CD14-positive monocyte (primary cell): ENCODE measurements at regions not wholly inside any gene's neighbourhood (a gene's known extent, or its start where the extent isn't known, plus 50 kb on each side); places are given as distances from the start of the nearest gene placed in this dataset.
"Not testable (repeated sequence)": the region's sequence is repeated elsewhere in the genome, so short reads cannot be mapped to it uniquely, and the experiment has no call there.

Experiments used
- DNase-seq, 3 donors: peaks; one replicate each; pipeline ENCODE4 v3.0.0-alpha.2; 2011 to 2022
- H2AFZ ChIP-seq: 2 replicates; pipeline ENCODE4 v1.6.0; 2012; ENCODE audit warnings: mild to moderate bottlenecking, low read depth, low read length, inconsistent platforms; ENCODE audit not compliant: insufficient read depth, poor library complexity, severe bottlenecking
- H3K27ac ChIP-seq, 2 donors: 1 replicate in 1 of 2; 2 replicates in 1 of 2; pipeline ENCODE4 v1.5.1; 2012 to 2013; ENCODE audit warnings: low read length in 2 of 2, control low read depth in 1 of 2, inconsistent platforms in 1 of 2, low read depth in 1 of 2, mild to moderate bottlenecking in 1 of 2
- H3K27me3 ChIP-seq, 2 donors: one replicate each; pipeline versions ENCODE4 v1.6.0 to v1.6.1; 2011 to 2013; ENCODE audit warnings: low read length in 2 of 2; ENCODE audit not compliant: control insufficient read depth in 2 of 2, insufficient read depth in 2 of 2
- H3K36me3 ChIP-seq, 2 donors: replicated peaks in 1 of 2; 1 replicate in 1 of 2; 2 replicates in 1 of 2; pipeline versions ENCODE4 v1.5.1 to v1.6.1; 2012 to 2013; ENCODE audit warnings: low read length in 2 of 2, control low read depth in 1 of 2, inconsistent platforms in 1 of 2, mild to moderate bottlenecking in 1 of 2; ENCODE audit not compliant: insufficient read depth in 2 of 2, control insufficient read depth in 1 of 2
- H3K4me1 ChIP-seq, 2 donors: 1 replicate in 1 of 2; 2 replicates in 1 of 2; pipeline versions ENCODE4 v1.5.1 to v1.6.1; 2012 to 2013; ENCODE audit warnings: low read length in 2 of 2, control low read depth in 1 of 2, inconsistent platforms in 1 of 2, mild to moderate bottlenecking in 1 of 2, moderate library complexity in 1 of 2; ENCODE audit not compliant: insufficient read depth in 2 of 2, control insufficient read depth in 1 of 2
- H3K4me2 ChIP-seq: replicated peaks from 2 replicates; pipeline ENCODE3; 2012; ENCODE audit warnings: low read length, moderate library complexity, mild to moderate bottlenecking; ENCODE audit not compliant: poor library complexity, severe bottlenecking; ENCODE audit errors: extremely low read depth
- H3K4me3 ChIP-seq, 3 experiments: fragments of 200-600 bp in 1 of 3; sonication (generic) in 1 of 3; replicated peaks in 1 of 3; 1 replicate in 2 of 3; 2 replicates in 1 of 3; pipeline ENCODE4 v1.5.1; 2011 to 2013; ENCODE audit warnings: low read length in 3 of 3, mild to moderate bottlenecking in 3 of 3, control low read depth in 2 of 3, low read depth in 2 of 3, inconsistent platforms in 1 of 3, moderate library complexity in 1 of 3
- H3K79me2 ChIP-seq: 2 replicates; pipeline ENCODE4 v1.6.0; 2012; ENCODE audit warnings: mild to moderate bottlenecking, control low read depth, inconsistent platforms, low read length, moderate library complexity; ENCODE audit not compliant: insufficient read depth
- H3K9ac ChIP-seq: 2 replicates; pipeline ENCODE4 v1.6.0; 2017; ENCODE audit warnings: low read length, mild to moderate bottlenecking; ENCODE audit not compliant: insufficient read depth, poor library complexity, severe bottlenecking
- H3K9me3 ChIP-seq, 2 donors: replicated peaks in 1 of 2; 1 replicate in 1 of 2; 2 replicates in 1 of 2; pipeline versions ENCODE4 v1.5.1 to v1.6.1; 2012 to 2013; ENCODE audit warnings: low read length in 2 of 2, control low read depth in 1 of 2; ENCODE audit not compliant: control insufficient read depth in 1 of 2, insufficient read depth in 1 of 2
- H4K20me1 ChIP-seq: 2 replicates; pipeline ENCODE4 v1.6.0; 2012; ENCODE audit warnings: mild to moderate bottlenecking, low read length, control low read depth, moderate library complexity; ENCODE audit not compliant: insufficient read depth
- H3K27ac Mint-ChIP-seq, 7 donors: one replicate each; pipeline ENCODE4 v1.8.0; 2020; ENCODE audit warnings: mild to moderate bottlenecking in 7 of 7, mixed read lengths in 7 of 7, moderate library complexity in 6 of 7, inconsistent platforms in 2 of 7
- H3K27me3 Mint-ChIP-seq, 3 donors: one replicate each; pipeline ENCODE4 v1.8.0; 2021 to 2022; ENCODE audit warnings: low read depth in 3 of 3, mild to moderate bottlenecking in 3 of 3, mixed read lengths in 3 of 3, moderate library complexity in 3 of 3, inconsistent platforms in 1 of 3
- H3K36me3 Mint-ChIP-seq, 2 donors: one replicate each; pipeline ENCODE4 v1.8.0; 2020; ENCODE audit warnings: mixed read lengths in 2 of 2, inconsistent platforms in 1 of 2, mild to moderate bottlenecking in 1 of 2
- H3K4me1 Mint-ChIP-seq: one replicate; pipeline ENCODE4 v1.8.0; 2020; ENCODE audit warnings: mild to moderate bottlenecking, mixed read lengths
- H3K4me3 Mint-ChIP-seq, 2 donors: one replicate each; pipeline ENCODE4 v1.8.0; 2020; ENCODE audit warnings: mild to moderate bottlenecking in 2 of 2, mixed read lengths in 2 of 2, moderate library complexity in 1 of 2
- H3K9me3 Mint-ChIP-seq, 7 donors: one replicate each; pipeline ENCODE4 v1.8.0; 2020 to 2022; ENCODE audit warnings: mixed read lengths in 7 of 7, mild to moderate bottlenecking in 6 of 7, moderate library complexity in 6 of 7, inconsistent platforms in 2 of 7
- WGBS: methylation state at CpG from one replicate; pipeline ENCODE4 v1.1.5; 2013; ENCODE audit warnings: missing lambda C conversion rate; ENCODE audit not compliant: insufficient coverage; 5-methylcytosine and 5-hydroxymethylcytosine counted together
- intact Hi-C, 2 donors: fragments of 100-400 bp; cut with micrococcal nuclease; formaldehyde crosslinking; loops; one replicate each; pipeline versions ENCODE4 v1.15.0 to v1.15.1; 2023
- TF ChIP-seq, protein P1 (sequence below): fragments of 200-600 bp; IDR thresholded peaks from one replicate; pipeline ENCODE4 v1.8.0; 2022; ENCODE audit warnings: antibody characterized with exemption, mild to moderate bottlenecking

DNA sequence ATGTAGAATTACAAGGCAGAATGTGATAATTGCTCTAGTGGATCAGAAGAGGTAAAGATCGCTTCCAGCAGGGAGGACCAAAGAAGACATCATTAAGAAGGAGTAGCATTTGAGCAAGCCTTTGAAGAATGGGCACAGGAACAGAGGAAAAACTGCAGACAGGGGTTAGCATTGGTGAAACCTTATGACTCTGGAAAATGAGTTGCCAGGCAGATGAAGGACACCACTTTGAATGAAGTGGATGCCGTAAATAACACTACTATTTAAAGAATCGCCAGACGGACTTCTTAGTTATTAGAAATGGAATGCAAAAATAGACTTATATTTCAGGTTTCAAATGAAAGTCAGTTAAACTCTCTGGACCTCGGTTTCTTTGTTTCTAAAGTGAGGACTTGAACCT, 727.7 kb downstream of the USP25 start:
- no peaks in the 10 kb centered on the region for H3K4me1 Mint-ChIP-seq
- no peaks in the 10 kb centered on the region for H4K20me1 ChIP-seq

DNA sequence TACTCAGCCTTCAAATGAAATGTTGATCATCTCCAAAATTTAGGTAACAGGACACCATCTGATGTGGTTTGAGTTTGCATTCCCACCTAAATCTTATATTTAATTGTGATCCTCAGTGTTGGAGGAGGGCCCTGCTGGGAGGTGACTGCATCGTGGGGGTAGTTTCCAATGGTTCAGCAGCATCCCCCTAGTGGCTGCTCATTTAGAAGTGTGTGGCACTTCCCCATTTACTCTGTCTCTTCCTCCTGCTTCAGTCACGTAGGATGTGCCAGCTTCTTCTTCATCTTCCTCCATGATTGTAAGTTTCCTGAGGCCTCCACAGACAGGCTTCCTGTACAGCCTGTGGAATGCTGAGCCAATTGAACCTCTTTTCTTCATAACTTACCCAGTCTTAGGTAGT, 731.2 kb downstream of the USP25 start:
- no peak overlapping the region for H3K9ac ChIP-seq
- peaks cover 2 to 18% (median 8%) of the 10 kb centered on the region in 7 donors for H3K9me3 Mint-ChIP-seq
- 43% methylated on average over 1 of the region's 2 CpGs for WGBS
- peaks cover 8 to 11% of the 10 kb centered on the region in 2 donors for H3K9me3 ChIP-seq
- H3K36me3 Mint-ChIP-seq, result no peaks in the 10 kb centered on the region
- no peaks in the 10 kb centered on the region for H3K4me1 Mint-ChIP-seq
- H3K4me2 ChIP-seq, result no peak overlapping the region
- intact Hi-C loops, result no loop called here
- H3K4me3 ChIP-seq, result no peak overlapping the region
- H2AFZ ChIP-seq, result no peak overlapping the region
- no peak overlapping the region for H3K4me3 Mint-ChIP-seq
- no peaks in the 10 kb centered on the region for H4K20me1 ChIP-seq
- H3K27me3 Mint-ChIP-seq, result no peaks in the 10 kb centered on the region
- H3K27me3 ChIP-seq, result no peaks in the 10 kb centered on the region
- no peaks in the 10 kb centered on the region for H3K36me3 ChIP-seq
- TF ChIP-seq, protein P1, sequence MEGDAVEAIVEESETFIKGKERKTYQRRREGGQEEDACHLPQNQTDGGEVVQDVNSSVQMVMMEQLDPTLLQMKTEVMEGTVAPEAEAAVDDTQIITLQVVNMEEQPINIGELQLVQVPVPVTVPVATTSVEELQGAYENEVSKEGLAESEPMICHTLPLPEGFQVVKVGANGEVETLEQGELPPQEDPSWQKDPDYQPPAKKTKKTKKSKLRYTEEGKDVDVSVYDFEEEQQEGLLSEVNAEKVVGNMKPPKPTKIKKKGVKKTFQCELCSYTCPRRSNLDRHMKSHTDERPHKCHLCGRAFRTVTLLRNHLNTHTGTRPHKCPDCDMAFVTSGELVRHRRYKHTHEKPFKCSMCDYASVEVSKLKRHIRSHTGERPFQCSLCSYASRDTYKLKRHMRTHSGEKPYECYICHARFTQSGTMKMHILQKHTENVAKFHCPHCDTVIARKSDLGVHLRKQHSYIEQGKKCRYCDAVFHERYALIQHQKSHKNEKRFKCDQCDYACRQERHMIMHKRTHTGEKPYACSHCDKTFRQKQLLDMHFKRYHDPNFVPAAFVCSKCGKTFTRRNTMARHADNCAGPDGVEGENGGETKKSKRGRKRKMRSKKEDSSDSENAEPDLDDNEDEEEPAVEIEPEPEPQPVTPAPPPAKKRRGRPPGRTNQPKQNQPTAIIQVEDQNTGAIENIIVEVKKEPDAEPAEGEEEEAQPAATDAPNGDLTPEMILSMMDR, result no peak
- no peak overlapping the region for H3K27ac Mint-ChIP-seq
- H3K27ac ChIP-seq, result no peak overlapping the region
- DNase-seq, result no peak
- no peaks in the 10 kb centered on the region for H3K79me2 ChIP-seq
- H3K4me1 ChIP-seq, result no peaks in the 10 kb centered on the region

More for the DNA sequence above, 727.7 kb downstream of the USP25 start:
- H3K36me3 Mint-ChIP-seq, result no peaks in the 10 kb centered on the region
- no peaks in the 10 kb centered on the region for H3K4me1 ChIP-seq
- H3K9ac ChIP-seq, result no peak overlapping the region
- H3K4me3 Mint-ChIP-seq, result no peak overlapping the region
- peaks cover 0 to 11% (median 3%) of the 10 kb centered on the region in 7 donors for H3K9me3 Mint-ChIP-seq
- H3K4me2 ChIP-seq, result no peak overlapping the region
- no peaks in the 10 kb centered on the region for H3K9me3 ChIP-seq
- H2AFZ ChIP-seq, result no peak overlapping the region
- no peaks in the 10 kb centered on the region for H3K27me3 ChIP-seq
- intact Hi-C loops, result no loop called here
- H3K27me3 Mint-ChIP-seq, result no peaks in the 10 kb centered on the region
- H3K27ac Mint-ChIP-seq, result no peak overlapping the region
- TF ChIP-seq, protein P1, result no peak
- no peak for DNase-seq
- H3K27ac ChIP-seq, result no peak overlapping the region
- no peaks in the 10 kb centered on the region for H3K79me2 ChIP-seq
- no peaks in the 10 kb centered on the region for H3K36me3 ChIP-seq
- 100% methylated on average over 1 of the region's 5 CpGs for WGBS
- H3K4me3 ChIP-seq, result no peak overlapping the region

DNA sequence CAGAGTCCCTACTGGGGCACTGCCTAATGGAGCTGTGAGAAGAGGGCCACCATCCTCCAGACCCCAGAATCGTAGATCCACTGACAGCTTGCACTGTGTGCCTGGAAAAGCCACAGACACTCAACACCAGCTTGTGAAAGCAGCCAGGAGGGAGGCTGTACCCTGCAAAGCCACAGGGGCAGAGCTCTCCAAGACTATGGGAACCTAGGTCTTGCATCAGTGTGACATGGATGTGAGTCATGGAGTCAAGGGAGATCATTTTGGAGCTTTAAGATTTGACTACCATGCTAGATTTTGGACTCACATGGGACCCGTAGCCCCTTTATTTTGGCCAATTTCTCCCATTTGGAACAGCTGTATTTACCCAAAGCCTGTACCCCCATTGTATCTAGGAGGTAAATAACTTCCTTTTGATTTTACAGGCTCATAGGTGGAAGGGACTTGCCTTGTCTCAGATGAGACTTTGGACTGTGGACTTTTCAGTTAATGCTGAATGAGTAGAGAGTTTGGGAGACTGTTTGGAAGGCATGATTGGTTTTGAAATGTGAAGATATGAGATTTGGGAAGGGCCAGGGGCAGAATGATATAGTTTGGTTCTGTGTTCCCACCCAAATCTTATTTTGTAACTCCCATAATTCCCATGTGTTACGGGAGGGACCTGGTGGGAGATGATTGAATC, 734.6 kb downstream of the USP25 start:
- intact Hi-C loops, H2AFZ ChIP-seq, H3K4me2 ChIP-seq, H3K27me3 Mint-ChIP-seq, H3K27ac Mint-ChIP-seq, H3K79me2 ChIP-seq, H3K4me3 ChIP-seq, H3K27me3 ChIP-seq, H3K36me3 ChIP-seq, H4K20me1 ChIP-seq, H3K36me3 Mint-ChIP-seq, H3K4me3 Mint-ChIP-seq, H3K27ac ChIP-seq, H3K9ac ChIP-seq, H3K4me1 Mint-ChIP-seq, H3K4me1 ChIP-seq, DNase-seq: not testable (repeated sequence)
- peaks cover 0 to 19% (median 7%) of the 10 kb centered on the region in 7 donors for H3K9me3 Mint-ChIP-seq
- H3K9me3 ChIP-seq, result peaks cover 11% of the 10 kb centered on the region in 2 donors
- 80% methylated on average over 1 of the region's 3 CpGs for WGBS
